ENCODE measurements at regions not wholly inside any gene's neighbourhood (a gene's known extent, or its start where the extent isn't known, plus 50 kb on each side); places are given as distances from the start of the nearest gene placed in this dataset.

DNA sequence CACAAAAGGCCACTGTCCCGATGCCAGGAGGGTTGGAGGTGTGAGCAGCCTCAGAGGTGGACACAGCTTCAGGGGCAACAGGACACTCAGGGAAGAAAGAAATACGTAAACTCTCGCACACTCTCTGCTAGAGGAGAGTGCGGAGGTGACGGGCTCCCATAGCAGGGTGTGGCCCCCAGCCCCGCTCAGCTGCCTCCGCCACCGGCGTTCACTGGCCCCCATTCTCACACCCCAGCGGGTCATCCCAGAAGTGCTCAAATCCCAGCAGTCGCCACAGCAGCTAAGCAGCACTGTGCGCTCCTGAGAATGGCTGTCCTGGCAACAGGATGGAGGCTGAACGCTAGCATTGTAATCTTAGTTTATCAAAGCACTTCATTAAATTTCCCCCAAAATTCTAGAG lies 315.6 kb upstream of the SALL3 start:
- TF ChIP-seq BHLHE40 (IDR thresholded peaks at IDR 0.05; ENCODE audit: borderline replicate concordance) (no peak), ELF4 (IDR thresholded peaks at IDR 0.05) (no peak), PKNOX1 (IDR thresholded peaks at IDR 0.05) (no peak), SP1 (IDR thresholded peaks at IDR 0.05) (no peak)
